Neural progenitor cell (in vitro differentiated cells): ENCODE measurements at regions not wholly inside any gene's neighbourhood (a gene's known extent, or its start where the extent isn't known, plus 50 kb on each side); places are given as distances from the start of the nearest gene placed in this dataset.

ENCODE experiments used
- DNase-seq: peaks from one replicate; pipeline ENCODE4 v3.0.0-alpha.2; 2016; ENCODE audit warnings: low spot score
- H2AFZ ChIP-seq: fragments of 200-600 bp; sonication (generic); replicated peaks from 2 replicates; pipeline ENCODE4 v1.6.1; 2016; ENCODE audit warnings: antibody characterized with exemption
- H3F3A ChIP-seq: fragments of 200-600 bp; sonication (generic); 2 replicates; pipeline ENCODE4 v1.6.1; 2016; ENCODE audit warnings: antibody characterized with exemption, low read depth
- H3K27ac ChIP-seq: fragments of 200-600 bp; sonication (generic); 2 replicates; pipeline ENCODE4 v1.5.1; 2016; ENCODE audit warnings: mild to moderate bottlenecking
- H3K27me3 ChIP-seq: fragments of 200-600 bp; sonication (generic); 2 replicates; pipeline ENCODE4 v1.6.1; 2016; ENCODE audit warnings: mild to moderate bottlenecking, moderate library complexity
- H3K36me3 ChIP-seq: fragments of 200-600 bp; sonication (generic); 2 replicates; pipeline ENCODE4 v1.5.1; 2016
- H3K4me1 ChIP-seq: fragments of 200-600 bp; sonication (generic); 2 replicates; pipeline ENCODE4 v1.6.1; 2016; ENCODE audit warnings: mixed run types
- H3K4me2 ChIP-seq: fragments of 200-600 bp; sonication (generic); 2 replicates; pipeline ENCODE4 v1.6.1; 2016
- H3K4me3 ChIP-seq: fragments of 200-600 bp; sonication (generic); 2 replicates; pipeline ENCODE4 v1.5.1; 2016
- H3K79me2 ChIP-seq: fragments of 200-600 bp; sonication (generic); 2 replicates; pipeline ENCODE4 v1.6.1; 2016; ENCODE audit warnings: low read depth
- H3K9ac ChIP-seq: fragments of 200-600 bp; sonication (generic); 2 replicates; pipeline ENCODE4 v1.6.1; 2016
- H3K9me3 ChIP-seq: fragments of 200-600 bp; sonication (generic); 2 replicates; pipeline ENCODE4 v1.5.1; 2016; ENCODE audit warnings: low read depth
- H4K20me1 ChIP-seq: fragments of 200-600 bp; sonication (generic); 2 replicates; pipeline ENCODE4 v1.6.1; 2016; ENCODE audit warnings: low read depth
- H3K27ac Mint-ChIP-seq: 3 replicates; pipeline ENCODE4 v1.8.0; 2021; ENCODE audit warnings: mixed read lengths
- H3K27me3 Mint-ChIP-seq: 2 replicates; pipeline ENCODE4 v1.8.0; 2022; ENCODE audit warnings: low read depth, mild to moderate bottlenecking, inconsistent platforms, moderate library complexity, mixed read lengths; ENCODE audit not compliant: insufficient read depth
- H3K36me3 Mint-ChIP-seq: 3 replicates; pipeline ENCODE4 v1.8.0; 2021; ENCODE audit warnings: mixed read lengths
- H3K4me1 Mint-ChIP-seq: 3 replicates; pipeline ENCODE4 v1.8.0; 2021; ENCODE audit warnings: mixed read lengths
- H3K4me3 Mint-ChIP-seq: 3 replicates; pipeline ENCODE4 v1.8.0; 2021; ENCODE audit warnings: mild to moderate bottlenecking, moderate library complexity, mixed read lengths
- H3K9me3 Mint-ChIP-seq: 3 replicates; pipeline ENCODE4 v1.8.0; 2020; ENCODE audit warnings: mixed read lengths
- CTCF ChIP-seq: fragments of 200-600 bp; sonication (generic); IDR thresholded peaks from 2 replicates; pipeline ENCODE4 v1.5.1; 2017; ENCODE audit warnings: antibody characterized with exemption, mild to moderate bottlenecking
- EZH2 ChIP-seq: fragments of 200-600 bp; sonication (generic); IDR thresholded peaks from 2 replicates; pipeline ENCODE4 v1.6.1; 2017; ENCODE audit warnings: antibody characterized with exemption, mild to moderate bottlenecking, moderate library complexity
- EZH2phosphoT487 ChIP-seq: fragments of 200-600 bp; sonication (generic); IDR thresholded peaks from 2 replicates; pipeline ENCODE4 v1.6.1; 2017; ENCODE audit warnings: antibody characterized with exemption

DNA sequence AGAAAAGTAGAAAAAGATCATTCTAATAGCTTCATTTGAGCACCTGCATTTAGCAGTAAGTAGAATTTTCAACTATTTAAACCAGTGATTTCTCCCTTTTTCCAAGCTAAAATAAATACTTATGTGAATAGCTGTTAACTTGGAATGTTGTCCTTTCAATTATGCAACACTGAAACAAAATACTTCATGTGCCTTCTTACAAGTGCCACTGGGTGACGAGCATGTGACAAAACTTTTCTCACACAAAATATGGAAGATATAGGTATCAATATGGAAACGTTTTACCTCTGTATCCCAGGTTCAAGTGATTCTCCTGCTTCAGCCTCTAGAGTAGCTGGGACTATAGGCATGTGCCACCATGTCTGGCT, 708.3 kb downstream of the STIM2 start:
- Histone ChIP-seq H3K27me3 (no peaks in the 10 kb centered on the region), H3K9ac (no peak overlapping the region), H3K4me1 (no peaks in the 10 kb centered on the region), H3K4me3 (no peak overlapping the region), H3K4me2 (no peak overlapping the region), H3F3A (no peaks in the 10 kb centered on the region), H3K79me2 (no peaks in the 10 kb centered on the region), H3K27ac (no peak overlapping the region), H3K36me3 (no peaks in the 10 kb centered on the region), H3K9me3 (no peaks in the 10 kb centered on the region), H4K20me1 (no peaks in the 10 kb centered on the region), H2AFZ (no peak overlapping the region)
- Mint-ChIP-seq H3K27me3 (no peaks in the 10 kb centered on the region), H3K9me3 (no peaks in the 10 kb centered on the region), H3K4me1 (no peaks in the 10 kb centered on the region), H3K27ac (no peak overlapping the region), H3K4me3 (no peak overlapping the region), H3K36me3 (no peaks in the 10 kb centered on the region)
- no peak for DNase-seq
- no peak for TF ChIP-seq CTCF
- TF ChIP-seq EZH2: no peak
- no peak for TF ChIP-seq EZH2phosphoT487

GRCh38 chr4:27574743-27575142, 714.1 kb downstream of the STIM2 start:
- peaks cover 4% of the 10 kb centered on the region for H3K27me3 Mint-ChIP-seq

GRCh38 chr4:27577951-27578350, 717.3 kb downstream of the STIM2 start:
- Mint-ChIP-seq H3K4me3 (no peak overlapping the region), H3K4me1 (no peaks in the 10 kb centered on the region), H3K9me3 (no peaks in the 10 kb centered on the region), H3K27ac (no peak overlapping the region), H3K36me3 (no peaks in the 10 kb centered on the region), H3K27me3 (peaks cover 4% of the 10 kb centered on the region)
- no peak overlapping the region for H3K4me3 ChIP-seq
- no peak overlapping the region for H3K4me2 ChIP-seq
- no peaks in the 10 kb centered on the region for H3K27me3 ChIP-seq
- no peak overlapping the region for H3K9ac ChIP-seq
- H3K4me1 ChIP-seq: no peaks in the 10 kb centered on the region
- no peak overlapping the region for H3K27ac ChIP-seq
- no peaks in the 10 kb centered on the region for H3F3A ChIP-seq
- no peaks in the 10 kb centered on the region for H4K20me1 ChIP-seq
- TF ChIP-seq EZH2 (no peak), CTCF (no peak), EZH2phosphoT487 (no peak)
- H3K79me2 ChIP-seq: no peaks in the 10 kb centered on the region
- H3K9me3 ChIP-seq: no peaks in the 10 kb centered on the region
- no peaks in the 10 kb centered on the region for H3K36me3 ChIP-seq
- no peak overlapping the region for H2AFZ ChIP-seq
- no peak for DNase-seq

More at GRCh38 chr4:27574743-27575142, 714.1 kb downstream of the STIM2 start:
- no peak for TF ChIP-seq EZH2phosphoT487
- no peak for TF ChIP-seq EZH2
- TF ChIP-seq CTCF: no peak
- Histone ChIP-seq H3K27ac (no peak overlapping the region), H3K9ac (no peak overlapping the region), H3K36me3 (no peaks in the 10 kb centered on the region), H3K9me3 (no peaks in the 10 kb centered on the region), H2AFZ (no peak overlapping the region), H3K4me2 (no peak overlapping the region), H3K4me3 (no peak overlapping the region), H3K27me3 (no peaks in the 10 kb centered on the region), H4K20me1 (no peaks in the 10 kb centered on the region), H3F3A (no peaks in the 10 kb centered on the region), H3K79me2 (no peaks in the 10 kb centered on the region), H3K4me1 (no peaks in the 10 kb centered on the region)
- Mint-ChIP-seq H3K36me3 (no peaks in the 10 kb centered on the region), H3K27ac (no peak overlapping the region), H3K9me3 (no peaks in the 10 kb centered on the region), H3K4me3 (no peak overlapping the region), H3K4me1 (no peaks in the 10 kb centered on the region)
- DNase-seq: no peak

DNA sequence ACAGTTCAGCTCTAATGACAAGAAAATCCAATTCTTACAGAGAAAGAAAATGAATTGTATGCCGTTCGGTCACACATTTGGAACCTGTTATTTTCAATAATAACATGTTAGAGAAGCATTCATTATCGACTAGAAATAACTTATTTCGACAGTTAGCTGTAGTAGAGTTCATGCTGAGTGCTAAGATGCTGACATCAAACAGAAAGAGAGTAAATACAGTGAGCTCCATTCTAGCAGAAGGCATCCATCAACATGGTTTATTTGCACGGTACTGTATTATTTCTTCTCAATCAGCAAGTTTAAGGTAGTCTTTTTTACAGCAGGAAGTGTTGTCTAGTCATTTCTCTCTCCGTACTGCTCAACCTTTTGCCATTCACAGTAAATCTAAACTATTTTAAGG, 732.1 kb downstream of the STIM2 start:
- TF ChIP-seq EZH2: no peak
- no peak for TF ChIP-seq EZH2phosphoT487
- no peak for TF ChIP-seq CTCF
- Mint-ChIP-seq H3K27ac (no peak overlapping the region), H3K4me1 (peaks cover 11% of the 10 kb centered on the region), H3K36me3 (no peaks in the 10 kb centered on the region), H3K4me3 (no peak overlapping the region), H3K9me3 (no peaks in the 10 kb centered on the region), H3K27me3 (no peaks in the 10 kb centered on the region)
- Histone ChIP-seq H3K36me3 (no peaks in the 10 kb centered on the region), H3K27me3 (no peaks in the 10 kb centered on the region), H3F3A (no peaks in the 10 kb centered on the region), H3K9me3 (no peaks in the 10 kb centered on the region), H3K4me1 (peaks cover 4% of the 10 kb centered on the region), H3K79me2 (no peaks in the 10 kb centered on the region), H3K4me2 (no peak overlapping the region), H3K9ac (no peak overlapping the region), H4K20me1 (no peaks in the 10 kb centered on the region), H2AFZ (no peak overlapping the region), H3K27ac (no peak overlapping the region), H3K4me3 (no peak overlapping the region)
- no peak for DNase-seq
